ENCODE measurements at regions not wholly inside any gene's neighbourhood (a gene's known extent, or its start where the extent isn't known, plus 50 kb on each side); places are given as distances from the start of the nearest gene placed in this dataset.

GRCh38 chr12:78407722-78408121 lies 456.9 kb upstream of the SYT1 start:
- no peak for DNase-seq

- DNase-seq: no peak
These were observed 450.5 kb upstream of the SYT1 start for GRCh38 chr12:78414071-78414470.

GRCh38 chr12:78418919-78419318 lies 445.7 kb upstream of the SYT1 start:
- no peak for DNase-seq

- DNase-seq: no peak
These were observed 445.1 kb upstream of the SYT1 start for GRCh38 chr12:78419513-78419912.

- no peak for DNase-seq
These were observed 443.6 kb upstream of the SYT1 start for GRCh38 chr12:78420991-78421390.

GRCh38 chr12:78430551-78430950 lies 434.0 kb upstream of the SYT1 start:
- DNase-seq: no peak

GRCh38 chr12:78431931-78432330 lies 432.6 kb upstream of the SYT1 start:
- no peak for DNase-seq

- no peak for DNase-seq
These were observed 424.9 kb upstream of the SYT1 start for GRCh38 chr12:78439666-78440065.

- DNase-seq: no peak
These were observed 422.7 kb upstream of the SYT1 start for GRCh38 chr12:78441737-78442453.

GRCh38 chr12:78442454-78442801 lies 422.1 kb upstream of the SYT1 start:
- no peak for DNase-seq

GRCh38 chr12:78446555-78446954 lies 418.0 kb upstream of the SYT1 start:
- no peak for DNase-seq

GRCh38 chr12:78447373-78447772 lies 417.2 kb upstream of the SYT1 start:
- DNase-seq: no peak

GRCh38 chr12:78448692-78449091 lies 415.9 kb upstream of the SYT1 start:
- no peak for DNase-seq

- DNase-seq: no peak
These were observed 408.6 kb upstream of the SYT1 start for GRCh38 chr12:78455991-78456390.

- no peak for DNase-seq
These were observed 406.6 kb upstream of the SYT1 start for GRCh38 chr12:78457938-78458337.

GRCh38 chr12:78470354-78471195 lies 394.0 kb upstream of the SYT1 start:
- DNase-seq: peak; percentile 11

GRCh38 chr12:78473136-78473535 lies 391.4 kb upstream of the SYT1 start:
- DNase-seq: no peak

GRCh38 chr12:78473561-78473960 lies 391.0 kb upstream of the SYT1 start:
- DNase-seq: no peak

GRCh38 chr12:78483767-78484315 lies 380.7 kb upstream of the SYT1 start:
- DNase-seq: no peak

GRCh38 chr12:78489990-78490389 lies 374.6 kb upstream of the SYT1 start:
- DNase-seq: no peak

GRCh38 chr12:78490861-78491260 lies 373.7 kb upstream of the SYT1 start:
- no peak for DNase-seq

- no peak for DNase-seq
These were observed 369.7 kb upstream of the SYT1 start for GRCh38 chr12:78494911-78495310.

- DNase-seq: no peak
These were observed 362.7 kb upstream of the SYT1 start for GRCh38 chr12:78501825-78502224.

- no peak for DNase-seq
These were observed 345.2 kb upstream of the SYT1 start for GRCh38 chr12:78519422-78519821.

Measured in NCI-H2081 treated with DMSO at 0.1 percent for 48 hours (cell line).